ENCODE measurements at regions not wholly inside any gene's neighbourhood (a gene's known extent, or its start where the extent isn't known, plus 50 kb on each side); places are given as distances from the start of the nearest gene placed in this dataset.
"Not testable (repeated sequence)": the region's sequence is repeated elsewhere in the genome, so short reads cannot be mapped to it uniquely, and the experiment has no call there.

DNA sequence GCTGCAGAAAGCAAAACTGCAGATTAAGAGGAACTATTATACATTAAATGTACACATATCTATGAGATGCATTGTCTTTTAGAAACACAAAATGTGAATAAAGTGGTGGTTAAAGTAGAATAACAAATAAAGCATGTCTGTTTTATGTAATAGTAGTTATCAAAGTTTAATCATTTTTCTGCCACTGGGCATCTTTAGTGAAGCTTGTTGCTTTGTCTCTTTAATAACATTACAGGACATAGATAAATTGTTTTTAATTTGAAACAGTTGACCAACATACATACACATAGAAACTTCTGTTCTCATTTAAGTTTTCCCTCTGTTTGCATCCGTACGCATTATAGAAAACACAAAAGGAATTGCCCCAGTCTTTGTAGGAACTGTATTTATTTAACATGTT is 1700.0 kb upstream of the ADGRL3 start:
- DNase-seq (ENCODE audit: low spot score), result no peak
- Mint-ChIP-seq H3K4me1 (ENCODE audit: low read depth) (no peaks in the 10 kb centered on the region), H3K27ac (no peak overlapping the region), H3K4me3 (no peak overlapping the region), H3K9me3 (peaks cover 4% of the 10 kb centered on the region), H3K27me3 (ENCODE audit: insufficient read depth) (no peaks in the 10 kb centered on the region), H3K36me3 (ENCODE audit: low read depth) (no peaks in the 10 kb centered on the region)
- intact Hi-C loops (cut with micrococcal nuclease), result no loop called here

DNA sequence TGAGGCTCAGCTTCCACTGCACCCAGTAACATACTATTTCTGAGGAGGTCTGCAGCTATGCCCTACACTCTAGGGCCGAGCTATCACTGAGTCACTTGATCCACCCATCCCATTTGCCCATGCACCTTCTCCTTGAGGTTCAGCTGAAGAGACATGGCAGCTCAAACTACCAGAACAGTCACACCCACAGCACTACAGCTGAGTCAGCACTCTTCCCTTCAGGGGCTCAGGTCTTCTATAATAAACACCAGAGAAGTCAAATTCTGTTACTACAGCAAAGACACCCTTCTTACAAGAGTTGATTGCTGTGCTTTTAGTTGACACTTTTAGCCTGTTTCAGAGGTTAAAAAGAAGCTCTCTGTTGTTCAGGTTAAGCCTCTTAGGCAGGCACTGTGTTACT is 1696.4 kb upstream of the ADGRL3 start:
- H3K36me3 Mint-ChIP-seq (ENCODE audit: low read depth), result no peaks in the 10 kb centered on the region
- no peaks in the 10 kb centered on the region for H3K9me3 Mint-ChIP-seq
- DNase-seq (ENCODE audit: low spot score), result no peak
- intact Hi-C loops (cut with micrococcal nuclease), result no loop called here
- no peak overlapping the region for H3K27ac Mint-ChIP-seq
- no peaks in the 10 kb centered on the region for H3K4me1 Mint-ChIP-seq (ENCODE audit: low read depth)
- no peaks in the 10 kb centered on the region for H3K27me3 Mint-ChIP-seq (ENCODE audit: insufficient read depth)
- no peak overlapping the region for H3K4me3 Mint-ChIP-seq

DNA sequence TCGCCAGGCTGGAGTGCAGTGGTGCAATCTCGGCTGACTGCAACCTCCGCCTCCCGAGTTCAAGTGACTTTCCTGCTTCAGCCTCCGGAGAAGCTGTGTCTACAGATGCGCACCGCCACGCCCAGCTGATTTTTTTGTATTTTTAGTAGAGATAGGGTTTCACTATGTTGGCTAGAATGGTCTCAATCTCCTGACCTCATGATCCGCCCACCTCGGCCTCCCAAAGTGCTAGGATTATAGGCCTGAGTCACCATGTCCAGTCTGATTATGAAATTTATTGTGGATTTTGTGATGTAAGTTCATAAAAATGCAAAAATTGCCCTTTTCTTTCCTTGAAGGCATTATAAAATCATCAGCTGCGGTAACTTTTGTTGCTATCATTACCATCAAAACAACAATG is 1688.3 kb upstream of the ADGRL3 start:
- H3K27ac Mint-ChIP-seq; H3K4me3 Mint-ChIP-seq; H3K4me1 Mint-ChIP-seq (ENCODE audit: low read depth); DNase-seq (ENCODE audit: low spot score); H3K27me3 Mint-ChIP-seq (ENCODE audit: insufficient read depth); intact Hi-C loops (cut with micrococcal nuclease); H3K36me3 Mint-ChIP-seq (ENCODE audit: low read depth); H3K9me3 Mint-ChIP-seq: not testable (repeated sequence)

DNA sequence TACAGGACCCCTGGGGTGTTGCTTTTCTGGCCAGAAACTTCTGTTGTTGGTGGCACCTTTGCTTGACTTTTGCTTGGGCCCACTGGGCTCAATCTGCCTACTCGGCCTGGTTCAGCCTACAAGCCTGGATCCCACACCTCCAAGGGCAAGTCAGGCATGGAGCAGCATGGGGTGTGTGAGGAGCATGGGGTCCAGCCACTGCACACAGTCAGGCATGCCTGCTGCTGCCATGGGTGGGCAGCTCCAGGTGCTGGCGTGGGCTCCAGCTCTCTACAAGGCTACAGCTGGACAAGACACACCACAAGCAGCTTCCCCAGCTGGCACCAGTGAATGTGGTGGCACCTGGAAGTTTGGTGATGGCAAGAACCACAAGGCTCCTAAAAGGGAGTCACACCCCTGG is 1683.1 kb upstream of the ADGRL3 start:
- DNase-seq (ENCODE audit: low spot score), result no peak
- H3K36me3 Mint-ChIP-seq (ENCODE audit: low read depth), result no peaks in the 10 kb centered on the region
- H3K4me3 Mint-ChIP-seq, result no peak overlapping the region
- intact Hi-C loops (cut with micrococcal nuclease), result no loop called here
- no peaks in the 10 kb centered on the region for H3K27me3 Mint-ChIP-seq (ENCODE audit: insufficient read depth)
- no peaks in the 10 kb centered on the region for H3K4me1 Mint-ChIP-seq (ENCODE audit: low read depth)
- H3K27ac Mint-ChIP-seq, result no peak overlapping the region
- no peaks in the 10 kb centered on the region for H3K9me3 Mint-ChIP-seq

DNA sequence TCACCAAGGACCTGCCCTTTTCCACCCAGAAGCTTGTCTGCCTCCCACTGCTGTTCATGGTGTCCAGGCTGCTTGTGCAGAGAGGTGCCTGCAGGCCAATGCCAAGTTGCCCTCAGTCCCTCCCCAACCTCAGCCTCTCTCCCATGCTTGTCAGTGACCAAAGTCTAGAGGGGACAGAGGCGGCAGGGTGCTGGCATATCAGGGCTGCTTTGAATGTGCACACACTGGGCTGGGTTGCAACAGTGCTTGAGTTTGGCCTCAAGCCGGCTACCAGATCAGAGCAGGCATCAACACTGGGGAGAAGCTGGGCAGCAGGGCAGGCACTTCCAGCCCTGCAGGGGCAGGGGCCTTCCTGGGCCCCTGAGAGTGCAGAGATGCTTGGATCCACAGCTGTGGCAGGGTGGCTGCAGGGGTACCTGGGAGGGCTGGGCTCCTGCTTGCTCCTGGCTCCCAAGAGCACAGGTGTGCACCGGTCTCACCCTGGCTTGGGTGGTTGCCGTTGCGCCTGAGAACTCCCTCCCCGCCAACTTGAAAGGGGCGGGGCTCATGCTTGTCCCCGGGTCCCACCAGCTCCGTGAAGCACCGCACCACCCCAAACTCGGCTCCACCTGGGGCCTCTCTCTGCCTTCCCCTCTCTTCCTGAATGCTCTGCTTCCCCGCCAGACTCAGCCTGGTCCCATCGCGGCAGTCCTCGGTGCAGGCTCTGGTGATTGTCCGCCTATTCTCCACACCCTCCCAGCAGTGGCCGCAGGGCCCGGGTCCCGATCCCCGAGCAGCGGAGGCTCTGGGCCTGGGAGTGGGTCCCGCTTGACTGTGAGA is 1681.9 kb upstream of the ADGRL3 start:
- no peaks in the 10 kb centered on the region for H3K4me1 Mint-ChIP-seq (ENCODE audit: low read depth)
- intact Hi-C loops (cut with micrococcal nuclease), result no loop called here
- H3K27me3 Mint-ChIP-seq (ENCODE audit: insufficient read depth), result no peaks in the 10 kb centered on the region
- H3K36me3 Mint-ChIP-seq (ENCODE audit: low read depth), result no peaks in the 10 kb centered on the region
- no peak overlapping the region for H3K27ac Mint-ChIP-seq
- H3K9me3 Mint-ChIP-seq, result no peaks in the 10 kb centered on the region
- DNase-seq (ENCODE audit: low spot score), result no peak
- no peak overlapping the region for H3K4me3 Mint-ChIP-seq

DNA sequence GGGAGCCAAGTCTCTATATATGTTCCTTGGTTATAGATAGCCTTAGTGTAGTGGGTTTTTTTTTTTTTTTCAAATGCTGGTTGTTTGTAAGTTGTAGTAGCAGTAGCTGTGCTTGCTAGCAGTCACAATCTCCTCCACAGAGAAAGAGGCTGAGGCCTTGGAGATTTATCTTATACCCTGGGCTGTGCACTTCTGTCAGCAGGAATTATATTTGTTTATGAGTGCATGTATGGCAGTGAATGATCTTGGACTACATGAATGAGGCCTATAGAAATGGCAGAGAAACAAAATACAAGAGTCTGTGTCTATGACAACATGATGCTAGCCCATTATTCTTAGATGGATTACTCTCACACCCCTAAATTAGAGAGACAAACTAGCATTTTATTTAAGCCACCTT is 1674.2 kb upstream of the ADGRL3 start:
- Mint-ChIP-seq H3K27ac (no peak overlapping the region), H3K27me3 (ENCODE audit: insufficient read depth) (no peaks in the 10 kb centered on the region), H3K4me1 (ENCODE audit: low read depth) (no peaks in the 10 kb centered on the region), H3K36me3 (ENCODE audit: low read depth) (no peaks in the 10 kb centered on the region), H3K4me3 (no peak overlapping the region), H3K9me3 (peaks cover 3% of the 10 kb centered on the region)
- DNase-seq (ENCODE audit: low spot score), result no peak
- intact Hi-C loops (cut with micrococcal nuclease), result no loop called here

DNA sequence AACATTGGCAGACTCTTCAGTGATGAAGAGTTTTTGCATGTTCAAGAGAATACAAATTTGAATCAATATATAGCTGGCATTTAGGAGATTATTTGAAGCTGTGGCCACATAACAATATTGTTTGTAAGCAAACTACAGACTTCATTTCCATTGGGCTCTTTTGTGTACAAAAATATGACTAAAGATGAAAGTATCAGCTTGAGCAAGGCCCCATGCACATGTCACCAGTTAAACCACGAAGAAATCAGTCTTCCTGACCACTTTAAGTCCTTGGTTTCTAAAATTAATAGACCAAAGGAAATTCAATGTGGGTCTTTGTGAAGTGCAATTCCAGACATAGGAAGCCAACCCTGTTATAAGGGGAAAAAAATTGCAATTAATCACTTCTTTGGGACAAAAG is 1664.6 kb upstream of the ADGRL3 start:
- H3K9me3 Mint-ChIP-seq, result peaks cover 4% of the 10 kb centered on the region
- intact Hi-C loops (cut with micrococcal nuclease), result no loop called here
- H3K4me3 Mint-ChIP-seq, result no peak overlapping the region
- no peak for DNase-seq (ENCODE audit: low spot score)
- no peak overlapping the region for H3K27ac Mint-ChIP-seq
- H3K27me3 Mint-ChIP-seq (ENCODE audit: insufficient read depth), result no peaks in the 10 kb centered on the region
- H3K4me1 Mint-ChIP-seq (ENCODE audit: low read depth), result no peaks in the 10 kb centered on the region
- H3K36me3 Mint-ChIP-seq (ENCODE audit: low read depth), result no peaks in the 10 kb centered on the region

DNA sequence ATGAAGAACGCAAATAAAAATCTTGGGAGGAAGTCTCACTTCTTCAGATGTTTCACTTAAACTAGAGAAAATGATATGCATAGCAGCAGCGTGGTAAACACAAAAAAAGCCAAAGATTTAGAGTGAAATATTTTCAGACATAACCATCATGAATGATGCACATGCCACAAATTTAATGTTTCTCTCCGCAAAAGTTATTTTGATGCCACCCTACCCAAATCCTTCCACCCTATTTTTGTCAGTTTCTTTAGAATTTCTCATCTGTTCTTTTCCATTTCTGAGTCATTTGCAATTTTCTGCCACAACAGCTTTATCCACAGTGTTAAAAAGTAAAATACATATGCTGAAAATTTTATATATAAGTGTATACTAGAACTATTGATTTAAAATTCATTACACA is 1663.7 kb upstream of the ADGRL3 start:
- Mint-ChIP-seq H3K9me3 (peaks cover under 1% of the 10 kb centered on the region), H3K27me3 (ENCODE audit: insufficient read depth) (no peaks in the 10 kb centered on the region), H3K27ac (no peak overlapping the region), H3K4me3 (no peak overlapping the region), H3K36me3 (ENCODE audit: low read depth) (no peaks in the 10 kb centered on the region), H3K4me1 (ENCODE audit: low read depth) (no peaks in the 10 kb centered on the region)
- DNase-seq (ENCODE audit: low spot score), result no peak
- intact Hi-C loops (cut with micrococcal nuclease), result no loop called here

DNA sequence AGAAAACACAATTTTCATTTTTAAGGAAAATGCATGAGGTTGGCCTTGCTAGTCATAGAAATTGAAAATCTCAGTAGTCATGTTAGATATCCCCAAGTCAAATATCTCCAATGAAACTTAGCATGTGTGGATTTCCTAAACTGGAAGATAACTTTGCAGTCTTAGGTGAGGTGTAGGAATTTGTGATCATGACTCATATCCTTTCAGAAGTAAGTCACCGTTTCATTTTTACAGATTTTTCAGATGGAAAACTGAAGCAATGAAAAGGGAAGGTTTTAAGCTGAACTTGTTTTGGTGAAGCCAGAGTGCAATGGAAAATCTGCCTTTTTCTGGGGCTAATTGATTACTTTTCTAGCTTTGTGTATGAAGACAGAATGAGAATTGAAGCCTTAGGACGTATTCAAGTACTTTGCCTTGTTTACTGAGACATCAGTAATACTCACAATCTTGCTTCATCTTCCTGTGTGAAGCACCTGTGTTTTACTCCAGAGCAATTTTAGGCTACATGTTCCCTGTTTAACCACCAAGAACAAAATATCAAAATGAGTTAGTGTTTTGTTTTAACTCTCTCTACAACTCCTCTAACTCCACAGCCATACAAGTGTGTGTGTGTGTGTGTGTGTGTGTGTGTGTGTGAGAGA is 1662.8 kb upstream of the ADGRL3 start:
- no peaks in the 10 kb centered on the region for H3K4me1 Mint-ChIP-seq (ENCODE audit: low read depth)
- H3K9me3 Mint-ChIP-seq, result no peaks in the 10 kb centered on the region
- no peak for DNase-seq (ENCODE audit: low spot score)
- H3K27me3 Mint-ChIP-seq (ENCODE audit: insufficient read depth), result no peaks in the 10 kb centered on the region
- H3K4me3 Mint-ChIP-seq, result no peak overlapping the region
- no peak overlapping the region for H3K27ac Mint-ChIP-seq
- intact Hi-C loops (cut with micrococcal nuclease), result no loop called here
- H3K36me3 Mint-ChIP-seq (ENCODE audit: low read depth), result no peaks in the 10 kb centered on the region

DNA sequence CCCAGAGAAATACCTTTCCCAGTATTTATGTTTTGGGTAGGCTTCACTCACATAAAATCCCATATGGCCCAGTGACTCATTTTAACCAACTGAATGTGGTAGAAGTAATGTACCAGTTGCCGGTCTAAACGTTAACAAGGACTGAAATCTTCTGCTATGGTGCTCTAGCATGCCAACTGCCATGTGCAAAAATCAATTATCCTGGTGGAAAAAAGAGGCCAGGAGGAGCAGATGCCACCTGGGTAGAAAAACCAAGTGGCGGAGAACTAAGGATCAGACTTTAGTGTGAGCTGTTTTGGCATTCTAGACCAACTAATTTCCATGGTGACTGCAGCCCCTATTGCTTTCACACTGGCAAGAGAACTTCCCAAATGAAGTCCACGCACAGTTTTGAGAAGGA is 1660.7 kb upstream of the ADGRL3 start:
- no peaks in the 10 kb centered on the region for H3K4me1 Mint-ChIP-seq (ENCODE audit: low read depth)
- no peak for DNase-seq (ENCODE audit: low spot score)
- no peak overlapping the region for H3K4me3 Mint-ChIP-seq
- H3K27ac Mint-ChIP-seq, result no peak overlapping the region
- intact Hi-C loops (cut with micrococcal nuclease), result no loop called here
- H3K9me3 Mint-ChIP-seq, result no peaks in the 10 kb centered on the region
- H3K36me3 Mint-ChIP-seq (ENCODE audit: low read depth), result no peaks in the 10 kb centered on the region
- no peaks in the 10 kb centered on the region for H3K27me3 Mint-ChIP-seq (ENCODE audit: insufficient read depth)

DNA sequence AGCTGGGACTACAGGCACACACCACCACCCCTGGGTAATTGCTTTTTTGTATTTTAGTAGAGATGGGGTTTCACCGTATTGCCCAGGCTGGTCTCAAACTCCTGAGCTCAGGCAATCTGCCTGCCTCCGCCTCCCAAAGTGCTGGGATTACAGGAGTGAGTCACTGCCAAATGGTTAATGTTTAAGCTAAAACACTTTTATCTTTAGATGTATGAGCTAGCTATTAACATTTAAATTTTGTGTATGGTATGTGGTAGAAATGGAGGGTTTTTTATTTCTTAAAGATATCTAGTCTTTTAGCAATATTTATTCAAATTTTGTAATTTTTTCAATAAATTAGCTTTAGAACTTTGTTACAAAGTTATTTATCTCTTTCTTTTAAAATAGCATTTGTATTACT is 1659.8 kb upstream of the ADGRL3 start:
- H3K4me3 Mint-ChIP-seq, result no peak overlapping the region
- H3K27ac Mint-ChIP-seq, result no peak overlapping the region
- intact Hi-C loops (cut with micrococcal nuclease), result no loop called here
- no peaks in the 10 kb centered on the region for H3K4me1 Mint-ChIP-seq (ENCODE audit: low read depth)
- H3K9me3 Mint-ChIP-seq, result no peaks in the 10 kb centered on the region
- H3K36me3 Mint-ChIP-seq (ENCODE audit: low read depth), result no peaks in the 10 kb centered on the region
- DNase-seq (ENCODE audit: low spot score), result no peak
- no peaks in the 10 kb centered on the region for H3K27me3 Mint-ChIP-seq (ENCODE audit: insufficient read depth)

DNA sequence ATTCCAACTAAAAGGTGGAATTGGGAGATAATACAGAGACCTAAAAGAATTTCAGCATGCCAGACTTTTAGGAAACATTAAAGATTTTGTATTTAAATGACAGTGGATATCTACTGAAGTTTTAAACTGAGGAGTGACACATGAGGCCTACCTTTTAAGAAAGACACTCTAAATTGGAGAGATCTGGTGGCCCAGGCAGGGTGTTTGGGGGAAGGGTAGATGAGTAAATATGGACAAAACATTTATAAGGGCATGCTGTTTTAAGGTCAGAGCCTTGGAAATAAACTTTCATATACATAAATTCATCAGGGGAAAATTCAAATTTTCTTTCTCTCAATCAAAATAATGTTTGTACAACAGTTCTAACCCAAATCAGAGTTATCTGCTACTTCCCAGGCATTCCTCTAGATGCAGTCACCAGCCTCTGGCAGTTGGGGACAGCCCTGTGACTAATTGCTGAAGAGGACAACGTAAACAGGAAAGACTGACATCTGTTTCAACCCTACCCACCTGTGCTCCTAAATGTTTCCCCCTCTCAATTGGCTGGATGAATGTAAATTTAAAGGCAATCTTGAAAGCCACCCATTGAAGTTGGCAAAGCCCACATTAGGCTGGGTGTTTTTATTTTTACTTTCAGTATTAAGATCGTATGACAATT is 1646.9 kb upstream of the ADGRL3 start:
- DNase-seq (ENCODE audit: low spot score), result no peak
- intact Hi-C loops (cut with micrococcal nuclease), result no loop called here
- no peak overlapping the region for H3K27ac Mint-ChIP-seq

DNA sequence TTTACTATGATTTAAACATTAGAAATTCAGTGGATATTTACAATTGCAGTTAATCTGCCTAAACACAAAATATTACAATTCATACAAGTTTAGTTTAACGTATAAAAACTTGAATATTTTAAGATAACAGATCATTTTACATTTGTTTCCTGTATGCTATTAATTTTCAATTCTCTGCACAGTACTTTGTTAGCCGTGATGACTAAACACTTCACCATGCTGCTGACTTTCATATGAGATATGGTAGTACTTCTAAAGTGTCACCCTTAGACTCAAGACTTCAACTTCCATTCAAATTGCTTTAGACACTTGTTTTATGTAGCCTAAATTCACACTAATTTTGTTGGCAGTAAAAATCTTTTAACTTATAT is 1646.4 kb upstream of the ADGRL3 start:
- intact Hi-C loops (cut with micrococcal nuclease), result no loop called here
- Mint-ChIP-seq H3K27me3 (ENCODE audit: insufficient read depth) (no peaks in the 10 kb centered on the region), H3K36me3 (ENCODE audit: low read depth) (no peaks in the 10 kb centered on the region)

More for the DNA sequence above, 1646.9 kb upstream of the ADGRL3 start:
- H3K4me1 Mint-ChIP-seq (ENCODE audit: low read depth), result no peaks in the 10 kb centered on the region
- H3K4me3 Mint-ChIP-seq, result no peak overlapping the region
- no peaks in the 10 kb centered on the region for H3K27me3 Mint-ChIP-seq (ENCODE audit: insufficient read depth)
- H3K36me3 Mint-ChIP-seq (ENCODE audit: low read depth), result no peaks in the 10 kb centered on the region
- peaks cover 12% of the 10 kb centered on the region for H3K9me3 Mint-ChIP-seq

More for the DNA sequence above, 1646.4 kb upstream of the ADGRL3 start:
- DNase-seq (ENCODE audit: low spot score), result no peak
- no peaks in the 10 kb centered on the region for H3K4me1 Mint-ChIP-seq (ENCODE audit: low read depth)
- H3K9me3 Mint-ChIP-seq, result peaks cover 12% of the 10 kb centered on the region
- no peak overlapping the region for H3K27ac Mint-ChIP-seq
- H3K4me3 Mint-ChIP-seq, result no peak overlapping the region

All from activated T-helper 1 cell treated with anti-CD3 and anti-CD28 coated beads, Interleukin-12 subunit alpha, Interleukin-12 subunit beta, Interleukin-2, Interleukin-4 antibody, amounts not matched to agents 30 ng/mL and 10 ng/mL and 1 ng/mL, durations not matched to agents 14 hours and 24 hours and 36 hours (primary cell).